ENCODE measurements at regions not wholly inside any gene's neighbourhood (a gene's known extent, or its start where the extent isn't known, plus 50 kb on each side); places are given as distances from the start of the nearest gene placed in this dataset.

DNA sequence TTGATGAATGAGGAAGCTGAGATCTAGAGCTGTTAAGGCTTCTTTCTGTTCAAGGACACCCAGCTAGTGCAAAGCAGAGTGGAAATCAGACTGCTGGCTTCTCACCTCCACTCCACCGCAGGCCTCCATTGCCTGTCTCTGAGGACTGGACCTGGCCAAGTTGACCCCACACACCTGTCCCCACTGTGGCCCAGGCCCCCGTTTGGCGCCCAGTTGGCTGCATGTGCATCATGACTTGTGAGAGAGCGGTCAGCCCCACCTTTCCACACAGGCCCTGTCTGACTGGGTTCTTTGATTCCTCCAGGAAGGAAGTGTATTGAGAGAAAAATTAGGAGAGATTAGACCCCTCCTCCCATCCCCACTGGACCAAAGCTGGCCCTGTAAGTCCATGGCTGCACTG is 206.3 kb upstream of the TLE3 start:
- no peak for DNase-seq (ENCODE audit: low spot score)

DNA sequence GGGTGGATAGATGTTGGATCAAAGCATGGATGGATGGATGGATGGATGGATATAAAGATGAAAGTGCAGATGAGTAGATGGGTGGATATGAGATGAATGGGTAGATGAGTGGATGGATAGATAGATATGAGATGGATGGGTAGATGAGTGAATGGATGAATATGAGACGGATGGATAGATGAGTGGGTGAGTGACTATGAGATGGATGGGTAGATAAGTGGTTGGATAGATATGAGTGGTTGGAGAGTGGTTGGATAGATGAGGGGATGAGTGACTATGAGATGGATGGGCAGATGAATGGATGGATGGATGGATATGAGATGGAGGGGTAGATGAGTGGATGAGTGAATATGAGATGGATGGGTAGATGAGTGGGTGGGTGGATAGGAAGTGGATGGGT is 204.6 kb upstream of the TLE3 start:
- DNase-seq (ENCODE audit: low spot score), result no peak

DNA sequence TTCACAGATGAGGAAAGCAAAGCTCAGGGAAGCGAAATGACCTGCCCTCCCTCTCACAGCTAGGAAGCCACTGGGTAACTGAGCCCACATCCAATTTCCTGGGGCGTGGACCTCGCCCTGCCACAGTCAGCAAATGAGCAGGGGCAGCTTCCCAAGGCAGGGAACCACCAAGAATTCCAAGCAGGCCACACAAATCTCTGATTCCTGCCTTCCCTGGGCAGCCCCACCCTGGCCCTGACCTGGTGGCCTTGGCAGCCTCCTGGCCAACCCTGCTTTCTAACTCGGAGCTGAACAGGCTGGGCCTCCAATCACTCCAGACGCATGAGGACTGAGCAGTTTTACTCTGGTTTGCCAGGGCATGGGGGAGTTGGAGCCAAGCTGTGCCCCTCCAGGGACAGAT is 203.7 kb upstream of the TLE3 start:
- DNase-seq (ENCODE audit: low spot score), result no peak

DNA sequence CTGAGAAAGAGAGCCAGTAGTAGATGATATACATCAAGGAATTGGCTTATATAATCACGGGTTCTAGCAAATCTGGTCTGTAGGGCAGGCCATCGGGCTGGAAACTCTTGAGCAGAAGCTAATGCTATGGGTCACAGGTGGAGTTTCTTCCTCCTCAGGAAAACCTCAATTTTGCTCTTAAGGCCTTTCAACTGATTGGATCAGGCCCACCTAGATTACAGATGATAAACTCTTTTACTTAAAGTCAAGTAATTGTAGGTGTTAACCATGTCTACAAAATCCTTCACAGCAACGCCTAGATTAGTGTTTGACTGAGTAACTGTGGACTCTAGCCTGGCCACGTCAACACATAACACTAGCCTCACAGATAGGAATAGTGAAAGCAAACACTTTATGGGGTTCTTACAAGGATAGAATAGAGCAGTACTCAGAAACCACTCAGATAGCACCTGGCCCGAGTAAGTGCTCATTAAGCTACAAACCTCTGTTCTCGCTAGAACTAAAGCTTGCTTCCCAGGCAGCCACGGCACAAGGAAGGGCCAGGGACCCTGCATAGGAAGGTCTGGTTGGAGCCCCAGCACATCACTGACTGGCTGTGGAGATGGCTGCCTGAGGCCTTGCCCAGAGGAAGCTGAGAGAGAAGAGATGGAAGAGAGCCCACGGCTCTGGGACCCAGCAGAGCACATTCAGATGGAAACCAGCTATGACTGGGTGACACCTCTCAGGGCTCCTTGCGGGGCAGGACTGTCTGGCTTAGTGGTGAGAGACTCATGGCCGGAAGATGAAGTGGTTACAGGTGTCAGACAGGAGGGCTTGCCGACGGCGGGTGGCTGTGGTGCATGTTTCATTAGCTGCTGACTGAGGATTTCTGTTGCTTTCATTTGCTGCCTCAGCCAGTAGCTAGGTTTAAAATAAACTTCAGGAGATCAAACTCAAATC is 202.5 kb upstream of the TLE3 start:
- DNase-seq (ENCODE audit: low spot score), result no peak

DNA sequence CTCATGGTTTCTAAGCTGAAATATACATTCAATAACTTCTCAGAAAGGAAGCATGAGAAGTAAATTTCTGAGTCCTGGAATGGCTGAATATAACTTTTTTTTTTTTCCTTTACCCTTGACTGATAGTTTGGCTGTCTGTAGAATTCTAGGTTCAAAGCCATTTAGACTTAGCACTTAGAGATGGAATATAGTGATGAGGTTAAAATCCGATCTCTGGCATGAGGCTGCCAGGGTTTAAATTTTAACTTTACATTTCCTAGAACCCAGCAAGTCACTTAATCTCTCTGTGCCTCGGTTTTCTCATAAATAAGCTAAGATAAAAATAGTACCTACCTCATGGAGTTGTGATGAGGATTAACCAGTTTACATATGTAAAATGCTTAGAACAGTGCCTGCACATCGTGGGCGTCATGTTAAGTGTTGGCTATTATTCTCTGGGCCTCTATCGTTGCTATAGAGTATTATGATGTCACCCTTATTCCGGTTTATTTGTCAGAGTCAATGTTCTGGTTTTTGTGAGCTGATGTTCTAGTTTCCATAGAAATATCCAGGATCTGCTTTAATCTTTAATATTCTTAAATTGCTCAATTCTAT is 199.8 kb upstream of the TLE3 start:
- no peak for DNase-seq (ENCODE audit: low spot score)

DNA sequence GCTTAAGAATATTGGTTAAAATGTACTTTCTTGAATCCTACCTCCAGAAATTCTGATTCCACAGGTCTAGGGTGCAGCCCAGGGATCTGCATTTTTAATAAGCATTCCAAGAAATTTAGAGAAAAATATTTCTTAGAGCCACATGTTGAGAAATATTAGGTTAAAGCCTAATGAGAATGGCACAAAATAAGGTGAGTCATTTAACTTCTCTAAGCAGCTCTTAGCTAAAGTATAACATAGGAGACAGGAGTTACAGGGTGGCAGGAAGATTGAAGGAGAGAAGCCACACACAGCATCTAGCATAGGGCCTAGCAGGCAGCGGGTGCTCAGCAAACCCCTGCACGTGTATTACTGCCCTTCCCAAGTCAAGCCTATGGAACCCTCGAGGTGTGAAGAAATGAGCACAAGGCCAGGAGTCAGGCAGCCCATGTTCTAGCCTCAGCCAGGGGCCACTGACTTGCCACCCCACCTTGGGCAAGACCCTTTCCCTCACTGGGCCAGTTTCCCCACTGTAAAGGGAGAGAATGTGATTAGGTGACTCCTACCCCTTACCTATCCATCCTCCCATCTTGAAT is 197.1 kb upstream of the TLE3 start:
- no peak for DNase-seq (ENCODE audit: low spot score)

DNA sequence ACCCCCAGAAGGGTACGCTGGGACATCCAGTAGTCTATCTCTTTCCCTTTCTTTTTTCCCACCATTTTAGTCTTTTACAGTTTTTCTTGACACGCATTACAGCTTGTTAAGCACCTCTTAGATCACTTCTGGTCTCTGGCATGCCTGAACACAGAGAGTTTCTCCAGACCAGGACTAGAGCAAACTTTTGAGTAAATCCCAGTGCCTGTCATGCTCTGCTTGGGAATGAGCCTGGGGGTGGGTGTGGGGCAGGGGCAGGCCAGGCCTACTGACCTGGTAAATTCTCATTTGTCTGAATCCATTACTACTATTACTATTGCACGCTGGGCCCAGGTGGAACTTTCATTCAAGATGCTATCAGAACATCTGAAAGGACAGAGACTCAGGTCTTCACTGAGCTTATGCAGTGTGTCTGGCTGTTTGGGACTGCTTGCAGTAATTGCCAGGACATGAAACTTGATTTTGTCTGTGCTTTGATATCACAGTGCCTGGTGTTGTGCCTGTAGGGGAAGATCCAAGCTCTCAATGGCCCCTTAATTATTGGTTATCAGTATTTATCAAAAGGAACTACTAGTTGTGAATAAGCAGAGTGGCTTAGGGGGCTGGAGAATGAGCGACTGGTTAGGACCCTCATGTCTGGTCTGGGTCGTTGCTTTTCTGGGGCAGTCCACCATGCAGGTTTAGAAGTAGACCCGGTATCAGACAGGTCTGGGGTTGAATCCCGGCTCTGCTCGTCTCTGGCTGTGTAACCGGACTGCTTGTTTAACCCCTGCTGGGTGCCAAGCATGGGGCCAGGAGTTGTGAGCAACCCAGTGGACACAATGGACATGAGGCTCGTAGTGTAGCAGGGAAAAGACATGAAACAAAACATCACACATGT is 196.1 kb upstream of the TLE3 start:
- no peak for DNase-seq (ENCODE audit: low spot score)

DNA sequence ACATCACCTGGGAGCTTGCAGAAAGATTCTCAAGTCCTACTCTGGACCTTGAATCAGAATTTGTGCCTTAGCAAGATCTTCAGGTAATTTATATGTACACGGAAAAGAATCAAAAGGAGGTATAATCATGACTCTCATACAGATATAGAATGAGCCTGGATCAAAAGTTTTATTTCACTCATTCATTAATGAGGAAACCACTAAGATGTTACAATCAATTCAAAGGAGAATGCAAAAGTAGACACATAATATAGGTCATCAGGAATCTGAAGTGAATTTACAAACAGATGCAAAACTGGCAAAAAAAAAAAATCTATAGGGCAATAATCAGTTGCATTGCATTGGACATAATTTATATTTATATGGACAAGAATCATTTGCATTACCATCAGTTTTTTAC is 195.4 kb upstream of the TLE3 start:
- DNase-seq (ENCODE audit: low spot score), result no peak

DNA sequence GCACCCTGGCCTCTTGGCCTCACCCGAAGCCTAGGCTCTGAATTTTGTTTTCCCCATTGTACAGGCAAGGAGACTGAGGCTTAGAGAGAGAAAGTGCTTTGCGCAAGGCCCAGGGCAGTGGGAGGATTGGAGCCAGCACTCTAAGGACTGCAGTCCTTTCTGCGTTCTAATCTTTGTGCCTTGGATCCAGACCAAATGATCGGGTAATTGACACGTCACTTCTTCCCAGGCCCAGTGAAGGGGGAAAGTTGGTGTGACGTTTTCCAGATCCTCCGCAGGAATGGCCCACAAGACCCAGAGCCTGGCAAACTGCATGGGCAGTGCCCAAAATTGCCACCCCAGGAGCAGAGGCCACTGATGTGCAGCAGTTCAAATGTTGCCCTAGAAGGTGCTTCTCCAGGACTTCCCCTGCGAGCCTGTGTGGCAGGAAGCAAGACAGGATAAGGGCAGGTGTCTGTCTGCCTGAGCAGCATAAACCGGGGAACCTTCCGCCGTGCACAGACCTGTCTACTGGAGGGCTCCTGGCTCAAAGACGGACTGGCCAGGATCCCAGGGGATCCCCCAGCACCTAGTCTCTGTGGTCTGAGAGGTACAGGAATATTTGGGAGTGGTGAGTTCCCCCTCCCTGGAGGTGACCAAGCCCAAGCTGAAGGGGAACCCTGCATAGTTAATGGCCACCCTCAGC is 194.5 kb upstream of the TLE3 start:
- DNase-seq (ENCODE audit: low spot score), result no peak

DNA sequence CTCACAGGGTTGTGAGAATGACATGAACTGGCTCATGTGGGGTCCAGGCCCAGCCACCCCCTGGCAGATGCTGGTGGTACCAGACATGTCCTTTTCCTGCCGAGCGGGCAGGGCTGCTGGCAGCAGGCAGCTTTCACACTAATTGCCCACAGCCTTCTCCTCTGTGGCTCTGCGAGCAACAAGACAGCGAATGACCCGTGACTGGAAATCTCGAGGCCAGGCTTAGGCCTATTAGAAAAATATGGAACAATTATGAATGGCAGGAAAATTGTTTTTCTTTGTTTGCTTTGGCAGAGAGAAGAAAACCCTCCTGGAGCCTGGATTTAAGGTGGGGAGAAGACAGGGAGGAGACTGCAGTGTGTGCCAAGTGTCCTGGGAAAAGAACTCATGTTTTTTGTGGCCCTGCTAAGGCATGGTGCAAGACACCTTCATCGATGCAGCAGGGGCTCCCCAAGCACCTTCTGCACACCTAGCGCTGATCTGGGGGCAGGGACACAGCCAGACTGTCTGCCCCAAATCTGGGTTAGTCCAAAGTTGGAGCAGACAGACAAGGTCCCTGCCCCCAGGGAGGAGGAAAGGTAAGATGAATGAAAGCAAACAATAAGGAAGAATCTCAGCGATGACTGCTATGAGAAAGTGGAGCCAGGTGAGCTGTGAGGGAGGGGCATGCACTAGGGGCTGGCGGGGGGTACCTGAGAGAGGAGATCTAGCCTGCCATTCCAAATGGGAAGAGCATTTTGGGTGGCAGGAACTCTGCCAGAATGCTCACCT is 193.8 kb upstream of the TLE3 start:
- DNase-seq (ENCODE audit: low spot score), result no peak

DNA sequence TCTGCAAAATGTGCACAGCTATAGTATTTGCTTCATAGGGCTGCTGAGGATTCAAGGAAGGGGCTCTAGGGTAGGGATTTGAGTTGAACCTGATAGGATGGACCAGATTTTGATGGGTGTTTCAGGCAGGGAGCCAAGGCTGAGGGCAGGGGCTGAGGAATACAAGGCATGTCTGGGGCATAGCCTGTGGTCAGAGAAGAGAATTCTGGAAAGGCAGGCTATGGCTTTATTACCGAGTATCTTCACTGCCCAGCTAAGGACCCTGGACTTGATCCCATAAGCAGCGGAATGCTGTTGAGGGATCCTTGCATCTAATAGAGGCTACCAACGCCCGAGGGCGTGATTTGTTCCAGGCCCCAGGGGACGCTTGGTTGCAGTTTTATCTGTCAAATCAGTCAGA is 193.0 kb upstream of the TLE3 start:
- no peak for DNase-seq (ENCODE audit: low spot score)

DNA sequence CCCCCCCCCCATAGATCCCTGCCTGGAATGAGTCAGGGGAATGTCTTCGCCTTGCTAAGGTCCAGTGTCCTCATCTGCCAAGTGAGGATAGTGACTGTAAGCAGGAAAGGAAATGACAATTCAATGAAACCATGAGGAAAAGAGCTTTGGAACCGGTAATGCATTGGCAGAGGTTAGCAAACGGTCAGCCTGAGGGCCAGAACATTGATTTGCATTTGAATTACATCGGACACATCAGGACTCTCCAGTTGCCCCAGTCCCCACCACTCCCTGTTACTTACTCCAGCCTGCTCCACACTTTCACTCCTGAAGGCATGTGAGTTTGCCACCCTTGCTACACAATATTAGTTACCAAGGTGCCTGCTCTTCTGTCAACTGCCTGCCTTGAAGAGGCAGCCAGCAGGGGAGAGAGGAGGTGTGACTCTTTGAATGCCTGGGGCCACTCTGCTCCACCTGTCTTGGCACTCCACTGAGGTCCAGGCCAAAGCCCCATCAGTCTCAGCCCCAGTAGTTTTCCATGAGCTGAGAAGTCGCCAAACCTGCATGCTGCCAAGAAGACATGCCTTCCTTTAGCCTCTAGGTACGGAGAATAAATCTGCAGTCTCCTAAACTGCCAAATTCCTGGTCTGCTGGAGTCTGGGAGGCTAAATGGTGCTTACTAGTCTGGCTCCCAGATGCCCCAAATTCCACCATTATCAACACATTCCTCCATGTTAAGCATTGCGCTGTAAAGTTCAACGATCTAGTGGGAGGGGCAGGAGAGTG is 191.7 kb upstream of the TLE3 start:
- DNase-seq (ENCODE audit: low spot score), result no peak

DNA sequence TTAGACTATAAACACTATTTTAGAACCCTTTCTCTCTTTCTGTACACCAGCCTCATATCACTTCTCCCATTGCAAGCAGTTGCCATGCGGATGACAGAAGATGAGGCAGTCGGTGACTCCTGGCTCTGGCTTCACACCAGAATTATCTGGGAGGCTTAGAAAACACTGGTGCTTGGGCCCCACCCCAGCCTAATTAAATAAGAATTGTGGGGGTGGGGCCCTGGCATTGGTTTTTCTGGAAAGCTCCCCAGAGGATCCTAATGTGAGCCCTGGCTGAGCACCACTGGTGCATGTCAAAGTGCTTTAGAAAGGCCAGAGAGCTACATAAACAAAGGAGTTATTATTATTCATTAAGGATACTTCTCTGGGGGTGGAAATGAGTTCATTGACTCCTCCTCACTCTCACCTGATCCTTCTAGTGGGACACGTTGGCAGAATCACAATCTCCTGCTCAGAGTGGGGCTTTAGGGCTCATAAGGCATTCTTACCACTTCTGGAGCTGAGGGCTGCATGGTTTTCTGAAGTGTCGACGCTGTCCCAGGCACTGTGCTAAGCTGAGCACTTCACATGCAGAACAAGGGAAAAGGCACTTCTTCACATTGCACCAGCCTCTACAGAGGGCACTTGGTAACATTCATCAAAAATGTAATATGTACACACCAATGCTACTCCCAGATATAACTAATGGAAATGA is 188.5 kb upstream of the TLE3 start:
- DNase-seq (ENCODE audit: low spot score), result no peak

DNA sequence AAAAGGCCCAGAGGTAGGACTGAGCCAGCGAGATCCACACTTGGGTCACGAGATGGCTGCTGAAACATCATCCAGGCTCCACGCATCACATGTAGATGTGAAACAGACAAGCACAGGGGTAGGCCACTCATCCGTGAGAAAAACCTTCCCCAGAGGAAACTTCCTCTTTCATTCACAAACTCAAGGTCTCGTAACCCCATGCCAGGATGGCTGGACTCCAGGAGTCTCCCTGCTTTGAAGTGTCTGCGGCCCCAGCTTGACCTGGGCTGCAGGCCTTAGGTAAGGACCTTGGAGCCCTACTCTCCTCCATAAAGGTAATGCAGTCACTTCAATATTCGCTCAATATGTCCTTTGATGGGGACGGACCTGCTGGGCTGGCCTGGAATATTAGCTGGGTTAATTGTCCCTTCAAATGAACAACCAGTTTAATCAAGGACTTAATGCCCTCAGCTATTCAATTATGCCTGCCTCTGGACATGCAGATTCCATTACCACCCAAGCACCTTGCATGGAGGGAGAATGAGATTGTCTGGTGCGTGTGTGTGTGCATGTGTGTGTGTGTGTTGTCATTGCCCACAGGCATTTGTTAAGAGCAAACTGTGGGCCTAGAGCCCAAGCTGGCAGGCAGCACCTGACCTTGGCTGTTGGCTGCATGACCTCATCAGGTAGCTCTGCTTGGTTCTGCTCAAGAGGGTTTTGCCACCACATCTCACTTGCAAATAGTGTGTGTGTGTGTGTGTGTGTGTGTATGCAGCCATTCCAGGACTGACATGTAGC is 186.9 kb upstream of the TLE3 start:
- DNase-seq (ENCODE audit: low spot score), result no peak

DNA sequence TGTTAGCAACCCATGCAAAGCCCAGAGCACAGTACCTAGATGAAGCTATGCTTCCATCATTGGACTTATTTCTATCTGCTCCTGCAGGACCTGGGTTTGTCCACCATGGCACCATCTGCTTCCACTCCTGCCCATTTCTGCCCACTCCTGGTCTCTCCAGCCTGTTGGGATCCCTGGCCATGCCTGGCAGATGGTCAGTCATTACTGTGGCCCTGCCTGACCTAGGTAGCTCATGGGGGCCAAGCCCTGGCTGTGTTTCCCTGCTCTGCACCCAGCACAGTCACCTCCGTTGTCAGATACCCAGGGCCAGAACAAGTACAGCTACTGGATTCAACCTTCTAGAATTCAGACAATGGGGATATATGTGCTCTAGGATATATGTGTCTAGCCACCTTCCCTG is 185.8 kb upstream of the TLE3 start:
- DNase-seq (ENCODE audit: low spot score), result no peak

DNA sequence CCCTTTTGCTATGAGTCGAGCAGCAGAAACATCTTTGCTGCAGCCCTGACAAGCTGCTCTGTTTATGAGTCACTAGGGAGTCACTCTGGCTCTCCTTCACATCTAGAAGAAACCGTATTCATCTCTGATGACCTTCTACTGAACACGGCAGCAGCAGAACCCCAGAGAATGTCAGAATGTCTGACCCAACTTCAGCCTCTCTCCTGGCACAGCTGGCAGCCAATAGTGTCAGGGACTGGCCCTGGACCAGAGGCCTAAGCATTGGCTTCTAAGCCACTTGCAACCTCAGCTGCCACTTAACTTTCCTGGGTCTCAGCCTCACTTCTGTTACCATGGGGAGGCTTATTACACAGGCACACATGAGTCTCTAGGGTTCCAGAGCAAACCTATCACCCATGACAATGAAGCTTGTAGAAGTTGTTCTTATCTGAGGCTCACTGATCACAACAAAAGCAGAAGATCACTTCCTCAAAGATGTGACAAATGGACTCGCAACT is 184.1 kb upstream of the TLE3 start:
- DNase-seq (ENCODE audit: low spot score), result no peak

DNA sequence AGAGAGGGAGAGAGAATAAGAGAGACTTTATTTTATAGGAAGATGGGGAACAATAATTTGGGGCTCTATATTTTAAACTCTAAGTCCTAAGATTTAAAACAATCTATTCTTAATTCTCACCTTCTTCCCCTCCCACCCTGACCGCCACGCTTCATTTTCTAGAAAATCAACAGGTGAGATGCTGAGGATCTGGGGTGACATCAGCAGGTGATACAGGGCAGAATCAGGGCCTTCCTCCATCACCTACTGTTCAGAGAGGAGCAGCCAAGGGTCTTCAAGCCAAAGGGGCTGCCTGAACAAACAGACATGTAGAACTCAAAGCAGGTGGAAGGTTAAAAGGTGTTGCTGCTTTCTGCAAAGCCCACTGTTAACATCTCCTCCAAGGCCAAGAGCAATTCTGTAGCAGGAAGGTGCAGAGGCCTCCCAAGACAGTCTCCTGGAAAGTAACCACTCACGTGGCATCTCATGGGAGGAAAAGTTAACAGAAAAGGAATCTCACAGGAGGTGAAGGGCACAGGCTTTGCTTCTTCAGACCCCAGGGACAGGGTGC is 183.6 kb upstream of the TLE3 start:
- no peak for DNase-seq (ENCODE audit: low spot score)

DNA sequence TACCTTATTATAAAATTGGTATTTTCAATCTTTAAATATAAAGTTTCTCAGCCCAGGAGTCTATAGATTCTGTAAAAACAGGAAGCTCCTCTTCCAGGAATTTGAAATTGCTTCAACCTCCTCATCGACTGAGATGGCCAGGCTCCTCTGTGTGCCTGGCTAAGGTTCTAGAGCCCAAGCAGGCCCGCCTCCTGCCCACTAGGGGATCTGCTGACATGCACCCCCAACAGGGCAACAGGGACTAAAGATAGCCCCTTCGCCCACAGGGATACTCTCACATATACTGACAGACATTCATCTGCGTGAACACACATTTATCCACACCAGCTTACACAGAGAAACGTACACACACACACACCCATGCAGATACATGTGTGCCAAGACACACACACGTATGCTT is 183.1 kb upstream of the TLE3 start:
- no peak for DNase-seq (ENCODE audit: low spot score)
